ENCODE measurements at regions not wholly inside any gene's neighbourhood (a gene's known extent, or its start where the extent isn't known, plus 50 kb on each side); places are given as distances from the start of the nearest gene placed in this dataset.

DNA sequence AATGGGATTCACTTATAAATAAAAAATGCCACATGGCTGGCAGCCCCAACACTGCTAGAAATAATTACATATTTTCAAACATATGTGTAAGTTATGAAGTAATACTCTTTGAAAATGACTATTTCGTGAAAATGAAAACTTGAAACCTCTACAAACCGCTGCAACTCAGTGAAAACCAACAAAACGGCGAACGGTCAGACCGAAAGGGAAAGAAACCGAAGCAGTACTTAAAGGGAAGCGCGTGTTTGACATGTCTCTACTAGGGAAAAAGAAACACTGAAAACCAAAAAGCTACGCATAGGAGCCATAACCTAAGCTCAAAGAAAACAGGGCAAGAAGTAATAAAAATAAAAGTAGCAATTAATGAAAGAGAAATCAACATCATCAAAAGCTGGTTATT is 121.0 kb upstream of the GGTLC1 start:
- ATAC-seq (replicated peaks) = no peak
- H3K27me3 Mint-ChIP-seq = peaks cover 12 to 23% of the 10 kb centered on the region in 2 donors
- no peak for DNase-seq
- no peak overlapping the region for H3K27ac Mint-ChIP-seq
- no peak overlapping the region for H3K4me3 Mint-ChIP-seq
- no peaks in the 10 kb centered on the region for H3K36me3 Mint-ChIP-seq
- H3K4me1 Mint-ChIP-seq = no peaks in the 10 kb centered on the region
- no peaks in the 10 kb centered on the region for H3K9me3 Mint-ChIP-seq

DNA sequence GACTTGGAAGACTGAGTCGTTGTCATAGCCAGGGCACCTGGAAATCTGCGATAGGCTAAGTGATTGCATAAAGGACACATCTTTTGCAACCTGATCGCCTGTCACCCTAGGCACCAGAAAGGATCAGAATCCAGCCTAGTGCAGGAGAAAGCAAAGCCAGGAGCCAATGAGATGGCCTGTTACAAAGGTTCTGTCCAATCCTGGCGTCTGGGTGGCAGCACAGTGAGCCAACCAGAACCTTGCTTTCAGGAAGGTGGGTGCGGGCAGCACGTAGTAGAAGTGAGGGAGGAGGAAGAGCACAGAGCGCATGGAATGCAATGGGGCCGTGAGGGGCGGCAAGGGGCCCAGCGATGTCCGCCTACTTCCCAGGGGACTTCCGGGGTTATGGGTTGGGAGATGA is 120.4 kb upstream of the GGTLC1 start:
- H3K27me3 Mint-ChIP-seq = peaks cover 12 to 23% of the 10 kb centered on the region in 2 donors
- H3K36me3 Mint-ChIP-seq = no peaks in the 10 kb centered on the region
- ATAC-seq (replicated peaks) = no peak
- no peak for DNase-seq
- H3K9me3 Mint-ChIP-seq = no peaks in the 10 kb centered on the region
- no peak overlapping the region for H3K27ac Mint-ChIP-seq
- H3K4me3 Mint-ChIP-seq = no peak overlapping the region
- H3K4me1 Mint-ChIP-seq = no peaks in the 10 kb centered on the region

DNA sequence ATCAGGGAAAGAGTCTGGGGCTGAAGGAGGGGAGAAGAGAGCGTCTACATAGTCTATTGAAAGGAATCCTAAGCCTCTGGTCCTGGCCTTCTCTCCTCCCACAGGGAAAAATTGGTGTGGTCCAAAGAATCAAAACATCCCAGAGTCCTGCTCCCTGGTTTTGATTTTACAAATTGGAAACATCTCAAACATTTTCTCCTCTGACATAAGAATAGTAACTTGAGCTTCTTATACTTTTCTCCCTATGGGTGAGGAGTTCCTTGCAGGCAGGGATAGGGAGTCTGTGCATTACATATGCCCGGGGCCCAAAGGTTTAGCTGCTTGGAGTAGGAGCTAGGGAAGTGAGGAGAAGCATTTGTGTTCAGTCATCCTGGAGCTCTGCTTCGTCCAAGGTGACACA is 120.0 kb upstream of the GGTLC1 start:
- ATAC-seq (replicated peaks) (no peak), DNase-seq (no peak)
- Mint-ChIP-seq H3K9me3 (no peaks in the 10 kb centered on the region), H3K27ac (no peak overlapping the region), H3K27me3 (peaks cover 12 to 23% of the 10 kb centered on the region in 2 donors), H3K36me3 (no peaks in the 10 kb centered on the region), H3K4me3 (no peak overlapping the region), H3K4me1 (no peaks in the 10 kb centered on the region)

GRCh38 chr20:24106801-24107445 is 118.3 kb upstream of the GGTLC1 start:
- no peak for DNase-seq
- Mint-ChIP-seq H3K27ac (no peak overlapping the region), H3K4me3 (no peak overlapping the region), H3K9me3 (no peaks in the 10 kb centered on the region), H3K36me3 (no peaks in the 10 kb centered on the region), H3K4me1 (no peaks in the 10 kb centered on the region), H3K27me3 (peaks cover 14 to 23% of the 10 kb centered on the region in 2 donors)
- ATAC-seq (replicated peaks) = no peak

- H3K4me3 Mint-ChIP-seq = no peak overlapping the region
Observed at GRCh38 chr20:24106150-24106800, 117.7 kb upstream of the GGTLC1 start.

DNA sequence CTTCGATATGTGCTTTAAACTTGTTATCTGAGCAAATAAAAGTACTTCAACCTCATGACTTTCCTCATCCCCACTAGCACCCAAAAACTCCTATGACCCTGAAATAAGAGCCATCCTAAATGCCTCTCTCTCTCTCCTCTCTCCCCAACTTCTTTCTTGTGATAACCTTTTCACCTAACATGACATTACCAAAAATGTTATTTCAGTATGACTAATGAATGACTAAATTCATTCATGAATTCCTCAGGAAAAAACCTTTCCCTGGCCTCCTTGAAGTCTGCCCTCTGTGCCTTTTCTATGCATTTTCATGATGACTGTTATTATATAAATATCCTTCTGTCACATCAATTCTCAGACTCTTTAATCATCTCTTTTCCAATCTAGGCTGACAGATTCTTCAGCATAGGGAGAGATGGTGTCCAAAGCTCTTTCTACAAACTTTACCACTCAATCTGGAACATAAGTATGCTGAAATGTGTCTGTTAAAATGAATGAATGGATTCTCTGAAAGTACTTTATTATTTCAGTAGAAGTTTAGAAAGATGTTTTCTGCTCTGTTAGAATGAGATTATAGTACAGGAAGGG is 114.3 kb upstream of the GGTLC1 start:
- Mint-ChIP-seq H3K27ac (no peak overlapping the region), H3K4me1 (no peaks in the 10 kb centered on the region), H3K4me3 (no peak overlapping the region), H3K9me3 (no peaks in the 10 kb centered on the region), H3K27me3 (peaks cover 6 to 22% of the 10 kb centered on the region in 2 donors), H3K36me3 (no peaks in the 10 kb centered on the region)
- DNase-seq (no peak), ATAC-seq (replicated peaks) (no peak)

More at GRCh38 chr20:24106150-24106800, 117.7 kb upstream of the GGTLC1 start:
- Mint-ChIP-seq H3K36me3 (no peaks in the 10 kb centered on the region), H3K4me1 (no peaks in the 10 kb centered on the region), H3K9me3 (no peaks in the 10 kb centered on the region), H3K27ac (no peak overlapping the region), H3K27me3 (peaks cover 17 to 23% of the 10 kb centered on the region in 2 donors)
- ATAC-seq (replicated peaks) (no peak), DNase-seq (no peak)

- Mint-ChIP-seq H3K9me3 (no peaks in the 10 kb centered on the region), H3K27ac (no peak overlapping the region), H3K36me3 (no peaks in the 10 kb centered on the region), H3K27me3 (peaks cover 9 to 23% of the 10 kb centered on the region in 2 donors), H3K4me3 (no peak overlapping the region), H3K4me1 (no peaks in the 10 kb centered on the region)
- DNase-seq = no peak
- peak; percentile 72 for ATAC-seq (replicated peaks)
Observed at GRCh38 chr20:24102290-24102689, 113.7 kb upstream of the GGTLC1 start.

GRCh38 chr20:24100370-24101011 is 111.9 kb upstream of the GGTLC1 start:
- Mint-ChIP-seq H3K27me3 (peaks cover 16 to 28% of the 10 kb centered on the region in 2 donors), H3K4me1 (no peaks in the 10 kb centered on the region), H3K4me3 (no peak overlapping the region), H3K27ac (no peak overlapping the region), H3K36me3 (no peaks in the 10 kb centered on the region), H3K9me3 (no peaks in the 10 kb centered on the region)
- DNase-seq = no peak
- peak; percentile 87 to 94 for ATAC-seq (replicated peaks)

DNA sequence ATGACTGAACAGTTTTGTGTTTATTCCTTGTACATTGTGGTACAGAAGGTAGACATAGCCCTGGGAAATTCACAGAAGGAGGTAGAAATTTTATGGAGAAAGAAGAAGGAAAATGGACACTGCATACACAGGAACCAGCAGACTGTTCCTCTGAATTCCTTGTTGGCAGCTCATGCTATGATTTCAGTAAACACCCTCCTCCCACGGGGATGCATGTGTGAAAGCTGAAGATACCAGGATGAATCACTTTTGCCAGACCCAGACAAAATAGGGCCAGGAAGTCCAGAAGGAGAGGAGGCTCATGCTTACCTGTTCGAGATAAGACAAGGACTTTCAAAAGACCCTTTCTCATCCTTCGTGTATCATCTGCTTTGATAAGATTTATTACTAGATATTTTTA is 110.3 kb upstream of the GGTLC1 start:
- no peak overlapping the region for H3K27ac Mint-ChIP-seq
- DNase-seq = no peak
- H3K36me3 Mint-ChIP-seq = no peaks in the 10 kb centered on the region
- peaks cover 10 to 23% of the 10 kb centered on the region in 2 donors for H3K27me3 Mint-ChIP-seq
- no peaks in the 10 kb centered on the region for H3K4me1 Mint-ChIP-seq
- no peak overlapping the region for H3K4me3 Mint-ChIP-seq
- H3K9me3 Mint-ChIP-seq = no peaks in the 10 kb centered on the region
- no peak for ATAC-seq (replicated peaks)

- Mint-ChIP-seq H3K36me3 (no peaks in the 10 kb centered on the region), H3K9me3 (no peaks in the 10 kb centered on the region), H3K27ac (no peak overlapping the region), H3K4me1 (no peaks in the 10 kb centered on the region), H3K27me3 (peaks cover 14 to 23% of the 10 kb centered on the region in 2 donors), H3K4me3 (no peak overlapping the region)
- ATAC-seq (replicated peaks) (no peak), DNase-seq (no peak)
Observed at GRCh38 chr20:24097506-24098245, 109.1 kb upstream of the GGTLC1 start.

DNA sequence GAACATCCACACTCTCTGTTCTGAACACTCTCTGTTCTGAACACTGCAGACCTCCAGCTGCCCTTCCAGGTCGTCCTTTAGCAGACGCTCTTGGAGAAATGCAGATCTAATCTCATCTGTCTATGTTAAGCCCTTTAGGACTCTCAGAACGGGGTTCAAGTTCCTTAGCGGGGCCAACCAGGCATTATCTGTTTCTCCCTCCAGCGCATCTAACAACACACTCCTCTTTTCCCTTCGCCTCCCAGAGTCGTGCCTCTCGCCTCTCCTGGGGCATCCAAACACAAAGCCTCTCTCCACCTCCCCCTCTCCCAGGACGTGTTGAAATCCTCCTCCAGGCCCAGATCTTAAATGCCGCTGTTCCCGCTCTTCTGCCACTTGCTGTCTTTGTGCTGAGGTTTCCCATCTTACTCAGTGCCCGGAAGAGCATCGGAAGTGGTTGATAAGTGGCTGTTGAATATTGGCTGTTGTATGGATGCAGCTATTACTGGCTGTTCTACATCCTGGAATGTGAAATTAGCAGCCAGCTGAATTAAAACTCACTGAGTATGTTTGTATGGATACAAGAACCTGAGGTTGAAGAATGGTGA is 108.4 kb upstream of the GGTLC1 start:
- ATAC-seq (replicated peaks) = no peak

DNA sequence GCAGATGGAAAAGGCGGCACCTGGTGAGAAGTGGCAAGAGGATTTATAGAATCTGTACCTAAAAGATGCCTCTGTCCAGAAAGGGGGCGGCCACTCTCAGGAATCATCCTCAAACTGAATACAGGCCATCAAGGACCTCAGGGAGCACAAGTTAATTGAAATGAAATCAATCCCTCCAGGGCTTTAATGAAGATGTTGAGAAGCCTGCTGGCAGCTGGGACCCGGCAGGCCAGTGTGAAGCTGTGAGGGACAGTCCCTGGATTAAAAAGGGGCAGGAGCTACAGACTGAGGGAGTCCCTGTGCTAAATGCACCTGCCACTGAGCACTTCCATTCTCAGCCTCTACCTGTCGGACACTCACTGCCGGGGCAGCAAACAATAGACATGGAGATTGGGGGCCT is 107.7 kb upstream of the GGTLC1 start:
- Mint-ChIP-seq H3K27me3 (peaks cover 19 to 27% of the 10 kb centered on the region in 2 donors), H3K4me3 (no peak overlapping the region), H3K27ac (no peak overlapping the region), H3K4me1 (no peaks in the 10 kb centered on the region), H3K9me3 (no peaks in the 10 kb centered on the region), H3K36me3 (no peaks in the 10 kb centered on the region)
- no peak for DNase-seq
- ATAC-seq (replicated peaks) = no peak

More for the DNA sequence above, 108.4 kb upstream of the GGTLC1 start:
- Mint-ChIP-seq H3K27ac (no peak overlapping the region), H3K4me3 (no peak overlapping the region), H3K9me3 (no peaks in the 10 kb centered on the region), H3K4me1 (no peaks in the 10 kb centered on the region), H3K27me3 (peaks cover 20 to 21% of the 10 kb centered on the region in 2 donors), H3K36me3 (no peaks in the 10 kb centered on the region)
- no peak for DNase-seq

GRCh38 chr20:24095756-24096155 is 107.2 kb upstream of the GGTLC1 start:
- ATAC-seq (replicated peaks) (no peak), DNase-seq (no peak)
- H3K4me3 Mint-ChIP-seq = no peak overlapping the region
- H3K36me3 Mint-ChIP-seq = no peaks in the 10 kb centered on the region
- no peak overlapping the region for H3K27ac Mint-ChIP-seq
- peaks cover 17 to 28% of the 10 kb centered on the region in 2 donors for H3K27me3 Mint-ChIP-seq
- H3K9me3 Mint-ChIP-seq = no peaks in the 10 kb centered on the region
- H3K4me1 Mint-ChIP-seq = no peaks in the 10 kb centered on the region

DNA sequence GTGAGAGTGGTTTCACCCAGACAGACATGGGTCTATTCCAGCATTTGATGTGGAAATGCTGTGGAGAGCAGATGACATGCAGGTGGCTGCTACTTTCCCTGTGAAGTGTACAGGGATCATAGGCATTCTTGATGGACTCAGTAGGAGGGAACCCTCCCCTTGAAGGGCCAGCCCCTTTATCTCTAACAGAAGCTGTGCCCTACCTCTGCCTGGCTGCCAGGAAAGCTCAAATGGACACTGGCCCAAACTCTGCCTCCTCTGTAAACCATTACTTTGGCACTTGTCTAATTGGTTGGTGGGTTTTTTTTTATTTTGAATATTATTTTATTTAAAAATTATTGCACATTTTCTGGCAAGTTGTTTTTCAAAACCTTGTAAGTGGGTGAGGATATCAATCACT is 106.7 kb upstream of the GGTLC1 start:
- Mint-ChIP-seq H3K4me3 (no peak overlapping the region), H3K27ac (no peak overlapping the region)

More for the DNA sequence above, 106.7 kb upstream of the GGTLC1 start:
- H3K27me3 Mint-ChIP-seq = peaks cover 12 to 28% of the 10 kb centered on the region in 2 donors
- H3K36me3 Mint-ChIP-seq = no peaks in the 10 kb centered on the region
- no peak for ATAC-seq (replicated peaks)
- DNase-seq = no peak
- no peaks in the 10 kb centered on the region for H3K9me3 Mint-ChIP-seq
- H3K4me1 Mint-ChIP-seq = no peaks in the 10 kb centered on the region
